Mammary epithelial cell (primary cell): ENCODE measurements at regions not wholly inside any gene's neighbourhood (a gene's known extent, or its start where the extent isn't known, plus 50 kb on each side); places are given as distances from the start of the nearest gene placed in this dataset.

Source experiments
- CTCF ChIP-seq, 2 donors: IDR thresholded peaks in 1 of 2; conservative IDR thresholded peaks in 1 of 2; 2 replicates each; pipeline ENCODE4 v1.5.1; 2011 to 2012; ENCODE audit warnings: inconsistent platforms in 2 of 2, low read length in 2 of 2, mild to moderate bottlenecking in 2 of 2, control low read depth in 1 of 2, low read depth in 1 of 2; ENCODE audit not compliant: insufficient read depth in 1 of 2; ENCODE audit errors: extremely low read depth in 1 of 2
- EZH2 ChIP-seq: IDR thresholded peaks from 2 replicates; pipeline ENCODE4 v1.6.1; 2012; ENCODE audit warnings: low read length, inconsistent platforms, borderline replicate concordance

GRCh38 chr2:114616-115015 is 68.3 kb upstream of the FAM110C start:
- TF ChIP-seq CTCF (conservative IDR thresholded peaks at IDR 0.05 in 1 of 2, IDR thresholded peaks at IDR 0.05 in 1 of 2; ENCODE audit: extremely low read depth in 1 of 2, insufficient read depth in 1 of 2, low read depth in 1 of 2, low read length in 2 of 2) = no peak
- no peak for TF ChIP-seq EZH2
